HEK293T (cell line): ENCODE measurements at regions not wholly inside any gene's neighbourhood (a gene's known extent, or its start where the extent isn't known, plus 50 kb on each side); places are given as distances from the start of the nearest gene placed in this dataset.

Experiments
- CTCF ChIA-PET: fragments of 350-600 bp; formaldehyde crosslinking; extraction: SDS; loops from one replicate; lab custom pipeline; 2021; ENCODE audit warnings: antibody characterized with exemption, inconsistent platforms; lab: Yijun Ruan, JAX
- POLR2A ChIA-PET: fragments of 350-600 bp; formaldehyde crosslinking; extraction: SDS; loops from one replicate; lab custom pipeline; 2020; ENCODE audit warnings: antibody characterized with exemption, inconsistent platforms; lab: Yijun Ruan, JAX
- DNase-seq: peaks from one replicate; pipeline ENCODE4 v3.0.0; 2012; ENCODE audit warnings: mixed read lengths; ENCODE audit errors: extremely low spot score
- ARNT ChIP-seq: fragments of 450-650 bp; IDR thresholded peaks from 2 replicates; pipeline ENCODE4 v1.6.1; 2017; ENCODE audit warnings: mild to moderate bottlenecking
- BHLHE40 ChIP-seq: fragments of 450-650 bp; IDR thresholded peaks from 2 replicates; pipeline ENCODE4 v1.6.1; 2016; ENCODE audit warnings: mild to moderate bottlenecking, moderate library complexity, borderline replicate concordance
- CTBP1 ChIP-seq: fragments of 450-650 bp; IDR thresholded peaks from 2 replicates; pipeline ENCODE4 v1.6.1; 2016; ENCODE audit warnings: borderline replicate concordance
- ELF4 ChIP-seq: fragments of 450-650 bp; IDR thresholded peaks from 2 replicates; pipeline ENCODE4 v1.6.1; 2017; ENCODE audit warnings: antibody characterized with exemption
- FOXA1 ChIP-seq: fragments of 450-650 bp; IDR thresholded peaks from 2 replicates; pipeline ENCODE4 v1.6.1; 2016; ENCODE audit warnings: mild to moderate bottlenecking
- FOXK2 ChIP-seq: fragments of 450-650 bp; IDR thresholded peaks from 2 replicates; pipeline ENCODE4 v1.6.1; 2016; ENCODE audit warnings: mild to moderate bottlenecking
- FOXM1 ChIP-seq: fragments of 450-650 bp; IDR thresholded peaks from 2 replicates; pipeline ENCODE4 v1.6.1; 2017; ENCODE audit warnings: mild to moderate bottlenecking, borderline replicate concordance
- HDGF ChIP-seq: fragments of 450-650 bp; IDR thresholded peaks from 2 replicates; pipeline ENCODE4 v1.6.1; 2017; ENCODE audit warnings: antibody characterized with exemption, borderline replicate concordance
- L3MBTL2 ChIP-seq: fragments of 450-650 bp; conservative IDR thresholded peaks from 2 replicates; pipeline ENCODE4 v1.6.1; 2016; ENCODE audit warnings: mild to moderate bottlenecking
- LEF1 ChIP-seq: fragments of 450-650 bp; IDR thresholded peaks from 2 replicates; pipeline ENCODE4 v1.6.1; 2017; ENCODE audit warnings: mild to moderate bottlenecking, borderline replicate concordance
- NFRKB ChIP-seq: fragments of 450-650 bp; IDR thresholded peaks from 2 replicates; pipeline ENCODE4 v1.6.1; 2016; ENCODE audit warnings: mild to moderate bottlenecking, moderate library complexity
- SP1 ChIP-seq: fragments of 450-650 bp; IDR thresholded peaks from 2 replicates; pipeline ENCODE4 v1.6.1; 2017
- SUZ12 ChIP-seq: fragments of 450-650 bp; IDR thresholded peaks from 2 replicates; pipeline ENCODE4 v1.6.1; 2016; ENCODE audit warnings: mild to moderate bottlenecking
- TARDBP ChIP-seq: fragments of 450-650 bp; IDR thresholded peaks from 2 replicates; pipeline ENCODE4 v1.6.1; 2016
- ZNF384 ChIP-seq: fragments of 450-650 bp; IDR thresholded peaks from 2 replicates; pipeline ENCODE4 v1.6.1; 2016
- TF ChIP-seq, protein P1 (sequence below): fragments of 450-650 bp; IDR thresholded peaks from 2 replicates; pipeline ENCODE4 v1.6.1; 2016

DNA sequence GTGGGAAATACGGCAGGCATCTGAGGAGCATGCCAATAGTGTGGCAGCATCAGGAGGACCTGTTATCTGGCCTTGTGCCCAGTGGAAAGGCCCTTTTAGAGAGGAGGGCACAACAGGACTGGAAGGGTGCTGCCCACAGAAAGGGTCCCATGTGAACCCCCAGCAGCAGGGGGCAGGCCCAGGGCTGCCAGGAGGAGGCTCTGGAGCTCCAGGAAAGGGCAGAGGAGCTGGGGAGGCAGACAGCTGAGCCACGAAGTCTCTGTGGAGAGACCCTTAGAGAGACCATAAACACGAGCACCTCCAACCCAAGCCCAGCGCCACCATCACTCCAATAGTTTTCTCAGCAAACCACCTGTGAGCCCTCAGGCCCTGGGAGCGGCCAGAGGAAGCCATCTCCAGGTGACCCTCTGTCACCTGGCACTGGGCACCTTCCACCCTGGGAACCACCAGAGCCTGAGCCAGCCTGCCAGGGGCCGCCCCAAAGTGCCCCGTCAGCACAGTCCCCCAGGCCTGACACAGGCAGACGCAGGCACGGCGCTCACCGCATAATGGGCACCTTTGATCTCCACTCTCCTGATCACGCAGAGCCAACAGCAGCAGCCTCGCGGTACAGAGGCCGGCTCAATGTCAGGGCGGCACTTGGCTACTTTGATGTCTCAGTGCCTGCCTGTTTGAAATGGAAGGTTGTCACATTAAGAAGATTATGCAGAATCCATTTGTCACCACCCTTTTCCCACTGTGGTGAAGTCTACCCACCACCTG lies 162.5 kb upstream of the RAB6C start:
- CTCF ChIA-PET, result no interaction called here
- TF ChIP-seq LEF1 (no peak), ZNF384 (no peak), FOXA1 (no peak), L3MBTL2 (no peak), ELF4 (no peak), BHLHE40 (no peak), ARNT (no peak), FOXM1 (no peak), FOXK2 (no peak), SUZ12 (no peak), CTBP1 (no peak), HDGF (no peak), SP1 (no peak), TARDBP (no peak), NFRKB (no peak)
- TF ChIP-seq, protein P1, sequence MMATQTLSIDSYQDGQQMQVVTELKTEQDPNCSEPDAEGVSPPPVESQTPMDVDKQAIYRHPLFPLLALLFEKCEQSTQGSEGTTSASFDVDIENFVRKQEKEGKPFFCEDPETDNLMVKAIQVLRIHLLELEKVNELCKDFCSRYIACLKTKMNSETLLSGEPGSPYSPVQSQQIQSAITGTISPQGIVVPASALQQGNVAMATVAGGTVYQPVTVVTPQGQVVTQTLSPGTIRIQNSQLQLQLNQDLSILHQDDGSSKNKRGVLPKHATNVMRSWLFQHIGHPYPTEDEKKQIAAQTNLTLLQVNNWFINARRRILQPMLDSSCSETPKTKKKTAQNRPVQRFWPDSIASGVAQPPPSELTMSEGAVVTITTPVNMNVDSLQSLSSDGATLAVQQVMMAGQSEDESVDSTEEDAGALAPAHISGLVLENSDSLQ, result no peak
- DNase-seq, result no peak
- POLR2A ChIA-PET, result no interaction called here

DNA sequence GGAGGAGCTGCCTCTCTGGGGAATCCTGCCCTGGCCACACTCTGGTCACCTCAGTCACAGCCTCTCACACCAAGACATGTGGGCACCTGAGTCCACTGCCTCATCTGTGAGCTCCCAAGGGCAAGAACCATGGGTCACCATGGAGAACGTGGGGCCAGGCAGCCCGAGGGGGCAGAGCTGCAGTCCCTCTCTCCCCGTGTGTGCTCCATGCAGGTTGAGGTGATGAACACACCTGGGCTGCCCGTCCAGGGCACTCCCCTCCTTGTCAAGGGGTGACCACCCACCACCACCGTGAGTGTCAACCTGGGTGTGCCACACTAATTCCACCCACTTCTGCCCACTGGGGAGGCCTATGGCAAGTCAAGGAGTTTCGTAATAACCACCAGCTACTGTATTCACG lies 159.6 kb upstream of the RAB6C start:
- CTCF ChIA-PET, result no interaction called here
- TF ChIP-seq ARNT (no peak), HDGF (no peak), NFRKB (no peak), CTBP1 (no peak)
- POLR2A ChIA-PET, result no interaction called here
- no peak for DNase-seq

DNA sequence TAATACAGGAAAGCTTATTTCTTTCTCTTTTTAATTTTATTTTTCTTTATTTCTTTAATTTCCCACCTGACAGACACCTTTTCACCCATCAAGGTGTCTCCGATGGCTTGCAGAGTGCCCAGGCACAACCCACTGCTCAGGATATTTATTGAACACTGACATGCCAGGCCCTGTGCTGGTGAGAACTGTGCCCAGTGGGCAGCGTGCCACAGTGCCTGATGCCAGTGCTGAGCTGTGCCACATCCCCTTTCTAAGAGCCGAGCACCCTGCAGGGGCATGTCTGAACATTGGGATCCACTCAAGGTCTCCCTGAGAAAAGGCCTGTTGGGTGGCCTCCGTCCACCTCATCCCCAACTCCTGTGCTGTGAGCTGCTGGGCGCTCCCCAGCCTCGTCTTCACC lies 158.6 kb upstream of the RAB6C start:
- no peak for TF ChIP-seq FOXM1
- no peak for TF ChIP-seq CTBP1
- TF ChIP-seq TARDBP, result no peak
- no peak for TF ChIP-seq ZNF384
- no peak for TF ChIP-seq ARNT
- TF ChIP-seq, protein P1, result no peak
- no peak for TF ChIP-seq NFRKB
- no peak for TF ChIP-seq LEF1
- TF ChIP-seq FOXA1, result no peak
- no peak for TF ChIP-seq FOXK2
- no peak for TF ChIP-seq SP1
- no peak for TF ChIP-seq ELF4
- TF ChIP-seq L3MBTL2, result no peak
- TF ChIP-seq HDGF, result no peak

DNA sequence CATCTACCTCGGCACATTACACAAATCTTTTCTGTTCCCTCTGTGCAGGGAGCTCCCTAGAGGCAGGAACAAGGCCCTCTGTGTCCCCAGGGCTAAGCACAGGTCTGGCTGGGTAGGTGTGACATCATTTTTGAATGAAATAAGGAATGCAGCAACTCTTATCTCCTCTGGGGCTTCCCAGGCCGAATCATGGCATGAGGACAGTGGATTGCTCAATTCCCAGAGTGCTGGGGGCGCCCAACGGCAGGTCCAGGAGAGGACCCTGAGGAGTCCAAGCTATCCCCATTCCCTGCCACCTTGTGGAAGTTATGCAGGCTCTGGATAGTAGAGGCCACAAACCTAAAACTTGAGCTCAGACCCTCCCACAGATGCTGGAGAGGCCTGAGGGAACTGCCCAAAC lies 158.0 kb upstream of the RAB6C start:
- DNase-seq, result no peak
- CTCF ChIA-PET, result no interaction called here
- POLR2A ChIA-PET, result no interaction called here
- TF ChIP-seq FOXM1 (no peak), NFRKB (no peak), ZNF384 (no peak), CTBP1 (no peak)
- TF ChIP-seq, protein P1, result no peak

More for the DNA sequence above, 158.6 kb upstream of the RAB6C start:
- CTCF ChIA-PET, result no interaction called here
- no peak for DNase-seq
- POLR2A ChIA-PET, result no interaction called here

DNA sequence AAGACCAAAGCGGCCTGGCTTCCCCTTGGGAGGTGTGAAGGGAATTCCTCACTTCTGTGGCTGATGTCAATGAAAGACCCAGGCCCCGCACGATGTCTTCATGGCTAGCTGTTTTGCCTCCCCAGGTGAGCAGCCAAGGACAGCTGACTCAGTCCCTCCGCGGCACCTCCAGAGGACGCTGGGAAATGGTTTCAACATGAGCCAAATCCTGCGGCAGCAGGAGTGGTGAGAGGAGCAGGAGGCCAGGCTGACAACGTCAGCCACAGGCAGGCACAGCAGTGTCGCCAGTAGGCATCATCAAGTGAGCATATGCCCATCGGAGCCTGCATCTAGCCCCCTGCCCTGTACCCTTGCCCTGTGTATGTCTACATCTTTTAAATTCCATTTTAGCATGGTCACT lies 156.4 kb upstream of the RAB6C start:
- POLR2A ChIA-PET, result no interaction called here
- TF ChIP-seq FOXM1 (no peak), L3MBTL2 (no peak), ELF4 (no peak), ARNT (no peak), SP1 (no peak), HDGF (no peak), BHLHE40 (no peak), ZNF384 (no peak), FOXA1 (no peak), NFRKB (no peak), TARDBP (no peak), FOXK2 (no peak), CTBP1 (no peak)
- TF ChIP-seq, protein P1, result no peak
- DNase-seq, result no peak
- CTCF ChIA-PET, result no interaction called here
